B cell (primary cell): ENCODE measurements at regions not wholly inside any gene's neighbourhood (a gene's known extent, or its start where the extent isn't known, plus 50 kb on each side); places are given as distances from the start of the nearest gene placed in this dataset.
"Not testable (repeated sequence)": the region's sequence is repeated elsewhere in the genome, so short reads cannot be mapped to it uniquely, and the experiment has no call there.

Source experiments
- ATAC-seq: fragments of 200-7000 bp; cut with Tn5 transposase; one replicate; pipeline ENCODE4 v1.10.0; 2021; ENCODE audit warnings: low read depth, mild to moderate bottlenecking, moderate number of reproducible peaks, moderate library complexity
- CTCF ChIA-PET: fragments of 350-600 bp; sonication (Branson Sonifier 250); formaldehyde crosslinking; loops from one replicate; lab custom pipeline; 2021; ENCODE audit warnings: antibody characterized with exemption, inconsistent platforms; lab: Charles Lee
- POLR2A ChIA-PET: fragments of 350-600 bp; sonication (Branson Sonifier 250); formaldehyde crosslinking; loops from one replicate; lab custom pipeline; 2021; ENCODE audit warnings: antibody characterized with exemption; lab: Charles Lee
- DNase-seq: peaks from one replicate; pipeline ENCODE4 v3.0.0; 2013
- H2AFZ ChIP-seq: 2 replicates; pipeline ENCODE4 v1.6.1; 2012; ENCODE audit warnings: mild to moderate bottlenecking, low read depth, low read length; ENCODE audit not compliant: insufficient read depth, poor library complexity, severe bottlenecking
- H3K27ac ChIP-seq, 2 donors: 1 replicate in 1 of 2; 2 replicates in 1 of 2; pipeline ENCODE4 v1.5.1; 2012 to 2013; ENCODE audit warnings: low read length in 2 of 2, mild to moderate bottlenecking in 2 of 2, moderate library complexity in 1 of 2
- H3K27me3 ChIP-seq, 4 experiments: fragments of 200-600 bp in 1 of 4; sonication (generic) in 1 of 4; replicated peaks in 1 of 4; 1 replicate in 2 of 4; 2 replicates in 2 of 4; pipeline versions ENCODE4 v1.6.1 to v1.7.0; 2013 to 2016; ENCODE audit warnings: low read length in 3 of 4, mild to moderate bottlenecking in 2 of 4, mixed read lengths in 1 of 4, moderate library complexity in 1 of 4; ENCODE audit not compliant: insufficient read depth in 4 of 4, control insufficient read depth in 3 of 4; ENCODE audit errors: control extremely low read depth in 1 of 4
- H3K36me3 ChIP-seq, 2 experiments: replicated peaks in 1 of 2; 1 replicate in 1 of 2; 2 replicates in 1 of 2; pipeline versions ENCODE4 v1.6.1 to v1.7.1; 2013; ENCODE audit warnings: low read length in 1 of 2; ENCODE audit not compliant: insufficient read depth in 2 of 2, control insufficient read depth in 1 of 2; ENCODE audit errors: control extremely low read depth in 1 of 2, extremely low read depth in 1 of 2
- H3K4me1 ChIP-seq, 2 donors: fragments of 200-600 bp in 1 of 2; sonication (generic) in 1 of 2; 1 replicate in 1 of 2; 2 replicates in 1 of 2; pipeline versions ENCODE4 v1.5.1 to v1.6.1; 2013 to 2017; ENCODE audit warnings: low read length in 2 of 2; ENCODE audit not compliant: control insufficient read depth in 2 of 2, insufficient read depth in 2 of 2
- H3K4me2 ChIP-seq: replicated peaks from 2 replicates; pipeline ENCODE3; 2012; ENCODE audit warnings: mild to moderate bottlenecking, low read depth, low read length; ENCODE audit not compliant: poor library complexity, severe bottlenecking
- H3K4me3 ChIP-seq, 5 experiments: fragments of 200-600 bp in 1 of 5; sonication (generic) in 1 of 5; 1 replicate in 3 of 5; 2 replicates in 2 of 5; pipeline versions ENCODE4 v1.5.1 to v1.7.0; 2011 to 2016; ENCODE audit warnings: low read length in 4 of 5, mild to moderate bottlenecking in 4 of 5, low read depth in 2 of 5, control low read depth in 1 of 5, moderate library complexity in 1 of 5; ENCODE audit not compliant: insufficient read depth in 1 of 5; ENCODE audit errors: control extremely low read depth in 1 of 5, extremely low read depth in 1 of 5
- H3K79me2 ChIP-seq: fragments of 200-600 bp; sonication (generic); one replicate; pipeline ENCODE4 v1.6.0; 2016; ENCODE audit warnings: low read length; ENCODE audit not compliant: control insufficient read depth, insufficient read depth
- H3K9ac ChIP-seq: fragments of 200-600 bp; sonication (generic); 2 replicates; pipeline ENCODE4 v1.6.1; 2017; ENCODE audit warnings: mild to moderate bottlenecking, low read length, moderate library complexity
- H3K9me3 ChIP-seq, 3 donors: one replicate each; pipeline versions ENCODE4 v1.6.1 to v1.7.1; 2013; ENCODE audit warnings: low read length in 2 of 3; ENCODE audit not compliant: control insufficient read depth in 2 of 3, insufficient read depth in 1 of 3; ENCODE audit errors: control extremely low read depth in 1 of 3
- H4K20me1 ChIP-seq: 2 replicates; pipeline ENCODE4 v1.6.0; 2012; ENCODE audit warnings: mild to moderate bottlenecking, low read length; ENCODE audit not compliant: insufficient read depth, control insufficient read depth, poor library complexity, severe bottlenecking
- H3K27ac Mint-ChIP-seq: one replicate; pipeline ENCODE4 v1.8.0; 2021; ENCODE audit warnings: mixed read lengths
- H3K27me3 Mint-ChIP-seq: one replicate; pipeline ENCODE4 v1.8.0; 2021; ENCODE audit warnings: mixed read lengths
- H3K4me1 Mint-ChIP-seq: one replicate; pipeline ENCODE4 v1.8.0; 2021; ENCODE audit warnings: mixed read lengths
- H3K4me3 Mint-ChIP-seq: one replicate; pipeline ENCODE4 v1.8.0; 2021; ENCODE audit warnings: mixed read lengths
- H3K9me3 Mint-ChIP-seq: one replicate; pipeline ENCODE4 v1.8.0; 2022; ENCODE audit warnings: mixed read lengths; ENCODE audit not compliant: insufficient read depth
- EZH2 ChIP-seq: IDR thresholded peaks from 2 replicates; pipeline ENCODE4 v1.6.1; 2012; ENCODE audit warnings: borderline replicate concordance, low read depth, mild to moderate bottlenecking, moderate library complexity, low read length; ENCODE audit not compliant: insufficient read depth, poor library complexity, severe bottlenecking
- WGBS: methylation state at CpG from one replicate; pipeline ENCODE4 v1.1.5; 2013; ENCODE audit warnings: missing lambda C conversion rate; ENCODE audit not compliant: insufficient coverage; 5-methylcytosine and 5-hydroxymethylcytosine counted together
- intact Hi-C: fragments of 100-400 bp; cut with micrococcal nuclease; formaldehyde crosslinking; loops from one replicate; pipeline ENCODE4 v1.10.0; 2022
- TF ChIP-seq, protein P1 (sequence below): fragments of 200-600 bp; IDR thresholded peaks from one replicate; pipeline ENCODE4 v1.8.0; 2022; ENCODE audit warnings: antibody characterized with exemption, mild to moderate bottlenecking

- Mint-ChIP-seq H3K27me3 (no peaks in the 10 kb centered on the region), H3K4me1 (no peaks in the 10 kb centered on the region), H3K9me3 (no peaks in the 10 kb centered on the region), H3K4me3 (no peak overlapping the region), H3K27ac (no peak overlapping the region)
- Histone ChIP-seq H3K36me3 (no peaks in the 10 kb centered on the region), H3K79me2 (no peaks in the 10 kb centered on the region), H3K4me3 (no peak overlapping the region), H3K27me3 (no peaks in the 10 kb centered on the region), H3K4me1 (no peaks in the 10 kb centered on the region), H4K20me1 (no peaks in the 10 kb centered on the region), H2AFZ (no peak overlapping the region), H3K27ac (no peak overlapping the region), H3K4me2 (no peak overlapping the region), H3K9me3 (no peaks in the 10 kb centered on the region), H3K9ac (no peak overlapping the region)
- CTCF ChIA-PET: interaction anchor here (0.7 to 6.5 kb wide), 11 partner anchors 8 to 986 kb away, joined by 3 to 71 read pairs (median 6); no protein-coding TSS in a partner anchor
- ATAC-seq: no peak
- no peak for TF ChIP-seq EZH2
- TF ChIP-seq, protein P1, sequence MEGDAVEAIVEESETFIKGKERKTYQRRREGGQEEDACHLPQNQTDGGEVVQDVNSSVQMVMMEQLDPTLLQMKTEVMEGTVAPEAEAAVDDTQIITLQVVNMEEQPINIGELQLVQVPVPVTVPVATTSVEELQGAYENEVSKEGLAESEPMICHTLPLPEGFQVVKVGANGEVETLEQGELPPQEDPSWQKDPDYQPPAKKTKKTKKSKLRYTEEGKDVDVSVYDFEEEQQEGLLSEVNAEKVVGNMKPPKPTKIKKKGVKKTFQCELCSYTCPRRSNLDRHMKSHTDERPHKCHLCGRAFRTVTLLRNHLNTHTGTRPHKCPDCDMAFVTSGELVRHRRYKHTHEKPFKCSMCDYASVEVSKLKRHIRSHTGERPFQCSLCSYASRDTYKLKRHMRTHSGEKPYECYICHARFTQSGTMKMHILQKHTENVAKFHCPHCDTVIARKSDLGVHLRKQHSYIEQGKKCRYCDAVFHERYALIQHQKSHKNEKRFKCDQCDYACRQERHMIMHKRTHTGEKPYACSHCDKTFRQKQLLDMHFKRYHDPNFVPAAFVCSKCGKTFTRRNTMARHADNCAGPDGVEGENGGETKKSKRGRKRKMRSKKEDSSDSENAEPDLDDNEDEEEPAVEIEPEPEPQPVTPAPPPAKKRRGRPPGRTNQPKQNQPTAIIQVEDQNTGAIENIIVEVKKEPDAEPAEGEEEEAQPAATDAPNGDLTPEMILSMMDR: no peak
- intact Hi-C loops: loop anchor here (5.0 to 10.0 kb wide), 2 partner anchors 319 to 481 kb away; partner anchors contain the start of gene CEMIP2
- POLR2A ChIA-PET: interaction anchor here (0.6 kb wide), 1 partner anchor 19 kb away, joined by 3 read pairs; no protein-coding TSS in a partner anchor
- no peak for DNase-seq
- 93% methylated on average over 3 of the region's 4 CpGs for WGBS
Observed at GRCh38 chr9:71286146-71286545, 164.7 kb upstream of the TRPM3 start.

DNA sequence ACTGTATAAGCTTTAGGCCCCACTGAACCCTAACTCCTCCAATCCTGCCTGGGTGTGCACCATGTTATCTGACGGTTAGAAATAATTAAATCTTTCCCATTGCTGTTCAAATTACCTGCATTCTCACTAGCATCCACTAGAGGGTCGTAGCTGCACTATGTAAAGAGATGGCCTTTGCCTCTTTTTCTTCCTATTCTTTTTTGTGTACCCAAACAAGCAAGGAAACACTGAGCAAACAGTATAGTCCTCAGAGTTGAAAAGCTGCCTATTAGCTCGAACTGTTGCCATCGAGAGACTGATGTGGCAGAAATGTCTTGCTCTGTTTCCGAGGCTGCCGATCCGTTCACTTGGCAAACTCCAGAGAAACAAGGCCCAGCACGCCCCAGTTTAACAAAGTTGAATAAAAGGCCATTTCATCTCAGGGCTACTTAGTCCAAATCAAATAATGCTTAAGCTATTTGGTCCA, 163.8 kb upstream of the TRPM3 start:
- no peaks in the 10 kb centered on the region for H3K9me3 Mint-ChIP-seq
- H3K4me1 ChIP-seq: no peaks in the 10 kb centered on the region
- H3K27me3 Mint-ChIP-seq: no peaks in the 10 kb centered on the region
- POLR2A ChIA-PET: interaction anchor here (0.6 kb wide), 1 partner anchor 18 kb away, joined by 3 read pairs; no protein-coding TSS in a partner anchor
- no peak overlapping the region for H2AFZ ChIP-seq
- H3K36me3 ChIP-seq: no peaks in the 10 kb centered on the region
- no peaks in the 10 kb centered on the region for H4K20me1 ChIP-seq
- H3K9me3 ChIP-seq: no peaks in the 10 kb centered on the region
- H3K27me3 ChIP-seq: no peaks in the 10 kb centered on the region
- H3K9ac ChIP-seq: no peak overlapping the region
- H3K4me3 Mint-ChIP-seq: no peak overlapping the region
- DNase-seq (peak; percentile 54), ATAC-seq (peak; percentile 61)
- H3K4me2 ChIP-seq: no peak overlapping the region
- no peak overlapping the region for H3K4me3 ChIP-seq
- WGBS: 58% methylated on average over 7 of the region's 8 CpGs
- no peaks in the 10 kb centered on the region for H3K4me1 Mint-ChIP-seq
- TF ChIP-seq, protein P1: peak; percentile 93
- TF ChIP-seq EZH2: no peak
- intact Hi-C loops: loop anchor here (5.0 to 10.0 kb wide), 2 partner anchors 320 to 482 kb away; partner anchors contain the start of gene CEMIP2
- H3K27ac Mint-ChIP-seq: no peak overlapping the region
- CTCF ChIA-PET: interaction anchor here (0.6 to 6.5 kb wide), 16 partner anchors 9 to 989 kb away, joined by 3 to 71 read pairs (median 4); no protein-coding TSS in a partner anchor
- no peaks in the 10 kb centered on the region for H3K79me2 ChIP-seq
- H3K27ac ChIP-seq: no peak overlapping the region

DNA sequence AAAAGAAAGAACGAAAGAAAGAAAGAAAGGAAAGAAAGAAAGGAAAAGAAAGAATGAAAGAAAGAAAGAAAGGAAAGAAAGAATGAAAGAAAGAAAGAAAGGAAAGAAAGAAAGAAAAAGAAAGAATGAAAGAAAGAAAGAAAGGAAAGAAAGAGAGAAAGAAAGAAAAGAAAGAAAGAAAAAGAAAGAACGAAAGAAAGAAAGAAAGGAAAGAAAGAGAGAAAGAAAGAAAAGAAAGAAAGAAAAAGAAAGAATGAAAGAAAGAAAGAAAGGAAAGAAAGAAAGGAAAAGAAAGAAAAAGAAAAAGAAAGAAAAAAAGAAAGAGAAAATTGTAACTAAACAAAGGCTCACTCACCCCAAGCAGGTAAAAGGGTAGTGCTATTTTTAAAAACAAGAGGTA, 160.7 kb upstream of the TRPM3 start:
- POLR2A ChIA-PET, ATAC-seq, H3K9ac ChIP-seq, H3K27me3 Mint-ChIP-seq, DNase-seq, H3K36me3 ChIP-seq, H3K4me3 Mint-ChIP-seq, H3K4me3 ChIP-seq, H3K79me2 ChIP-seq, H3K4me2 ChIP-seq, H3K27ac Mint-ChIP-seq, H4K20me1 ChIP-seq, H3K9me3 ChIP-seq, H2AFZ ChIP-seq, H3K27ac ChIP-seq, H3K9me3 Mint-ChIP-seq, CTCF ChIA-PET, H3K4me1 Mint-ChIP-seq, H3K4me1 ChIP-seq, H3K27me3 ChIP-seq: not testable (repeated sequence)
- intact Hi-C loops: loop anchor here (10.0 kb wide), 1 partner anchor 323 kb away; no protein-coding TSS in a partner anchor
- WGBS: 56% methylated on average over 1 of the region's 2 CpGs
